IMR-90 (cell line): ENCODE measurements at regions not wholly inside any gene's neighbourhood (a gene's known extent, or its start where the extent isn't known, plus 50 kb on each side); places are given as distances from the start of the nearest gene placed in this dataset.

ENCODE experiments used
- ATAC-seq: fragments of 200-7000 bp; cut with Tn5 transposase; 2 replicates; pipeline ENCODE4 v1.9.1; 2020; ENCODE audit warnings: low read depth, mild to moderate bottlenecking, moderate library complexity
- BruUV-seq: library from RNA; stranded (reverse); fragments of 400-500 nt; replicated peaks from 2 replicates; lab custom pipeline; 2021; lab: Mats Ljungman, UMichigan
- CTCF ChIA-PET: fragments of 300-600 bp; formaldehyde crosslinking; extraction: SDS; loops from one replicate; lab custom pipeline; 2021; ENCODE audit warnings: antibody characterized with exemption; lab: Yijun Ruan, JAX
- POLR2A ChIA-PET: fragments of 300-600 bp; sonication (Branson Sonifier 250); formaldehyde crosslinking; loops from one replicate; lab custom pipeline; 2022; ENCODE audit warnings: antibody characterized with exemption; ENCODE audit not compliant: unreplicated experiment; lab: Charles Lee
- DNase-seq: peaks from one replicate; pipeline ENCODE4 v3.0.0; 2013
- H2AFZ ChIP-seq: replicated peaks from 2 replicates; pipeline ENCODE3; 2013; ENCODE audit warnings: low read length, mild to moderate bottlenecking; ENCODE audit not compliant: poor library complexity
- H2AK5ac ChIP-seq: 2 replicates; pipeline ENCODE4 v1.6.1; 2013; ENCODE audit warnings: low read depth, low read length, inconsistent platforms
- H2AK9ac ChIP-seq: replicated peaks from 2 replicates; pipeline ENCODE3; 2013; ENCODE audit warnings: mild to moderate bottlenecking, low read depth, low read length, moderate library complexity; ENCODE audit not compliant: poor library complexity
- H2BK120ac ChIP-seq: 2 replicates; pipeline ENCODE4 v1.6.1; 2013; ENCODE audit warnings: low read depth, low read length, inconsistent platforms
- H2BK15ac ChIP-seq: 3 replicates; pipeline ENCODE4 v1.6.1; 2013; ENCODE audit warnings: low read depth, low read length, inconsistent platforms
- H2BK20ac ChIP-seq: 2 replicates; pipeline ENCODE4 v1.6.1; 2013; ENCODE audit warnings: low read depth, mild to moderate bottlenecking, inconsistent platforms, low read length, moderate library complexity
- H2BK5ac ChIP-seq: 2 replicates; pipeline ENCODE4 v1.6.1; 2013; ENCODE audit warnings: mild to moderate bottlenecking, low read depth, low read length, inconsistent platforms; ENCODE audit not compliant: poor library complexity, severe bottlenecking
- H3K14ac ChIP-seq: replicated peaks from 2 replicates; pipeline ENCODE4 v1.6.1; 2013; ENCODE audit warnings: low read depth, low read length, inconsistent platforms
- H3K18ac ChIP-seq: 2 replicates; pipeline ENCODE4 v1.6.1; 2013; ENCODE audit warnings: low read depth, low read length, control low read depth
- H3K23ac ChIP-seq: 2 replicates; pipeline ENCODE4 v1.6.1; 2013; ENCODE audit warnings: low read depth, low read length, inconsistent platforms
- H3K27ac ChIP-seq: 2 replicates; pipeline ENCODE4 v1.5.1; 2013; ENCODE audit warnings: mild to moderate bottlenecking, control low read depth, low read length; ENCODE audit not compliant: insufficient read depth
- H3K27me3 ChIP-seq: 2 replicates; pipeline ENCODE4 v1.6.1; 2013; ENCODE audit warnings: low read length; ENCODE audit not compliant: control insufficient read depth, insufficient read depth
- H3K36me3 ChIP-seq: 2 replicates; pipeline ENCODE4 v1.6.1; 2013; ENCODE audit warnings: low read length, mixed read lengths; ENCODE audit not compliant: control insufficient read depth, insufficient read depth
- H3K4ac ChIP-seq: 2 replicates; pipeline ENCODE4 v1.6.1; 2013; ENCODE audit warnings: low read depth, low read length, inconsistent platforms
- H3K4me1 ChIP-seq: 2 replicates; pipeline ENCODE4 v1.6.1; 2013; ENCODE audit warnings: low read length, mixed read lengths; ENCODE audit not compliant: control insufficient read depth, insufficient read depth
- H3K4me2 ChIP-seq: 2 replicates; pipeline ENCODE4 v1.6.1; 2013; ENCODE audit warnings: low read depth, mild to moderate bottlenecking, control low read depth, low read length, moderate library complexity
- H3K4me3 ChIP-seq: 2 replicates; pipeline ENCODE4 v1.5.1; 2013; ENCODE audit warnings: low read depth, mild to moderate bottlenecking, control low read depth, low read length, moderate library complexity; ENCODE audit not compliant: insufficient read depth
- H3K56ac ChIP-seq: 2 replicates; pipeline ENCODE4 v1.6.1; 2013; ENCODE audit warnings: low read length, inconsistent platforms; ENCODE audit not compliant: insufficient read depth; ENCODE audit errors: extremely low read depth
- H3K79me1 ChIP-seq, 2 experiments: 2 replicates each; pipeline ENCODE4 v1.6.1; 2013; ENCODE audit warnings: low read length in 2 of 2, inconsistent platforms in 1 of 2, low read depth in 1 of 2
- H3K9ac ChIP-seq: 2 replicates; pipeline ENCODE4 v1.6.1; 2013; ENCODE audit warnings: low read depth, low read length, control low read depth
- H3K9me1 ChIP-seq: 2 replicates; pipeline ENCODE4 v1.6.1; 2013; ENCODE audit warnings: low read length, inconsistent platforms; ENCODE audit not compliant: insufficient read depth
- H3K9me3 ChIP-seq: 2 replicates; pipeline ENCODE4 v1.6.1; 2013; ENCODE audit warnings: low read length; ENCODE audit not compliant: control insufficient read depth, insufficient read depth
- H4K20me1 ChIP-seq: 2 replicates; pipeline ENCODE4 v1.6.1; 2013; ENCODE audit warnings: low read length, inconsistent platforms; ENCODE audit not compliant: insufficient read depth
- H4K5ac ChIP-seq: 2 replicates; pipeline ENCODE4 v1.6.1; 2013; ENCODE audit warnings: mild to moderate bottlenecking, low read depth, low read length, control low read depth
- H4K8ac ChIP-seq, 2 experiments: 2 replicates each; pipeline ENCODE4 v1.6.1; 2013; ENCODE audit warnings: low read depth in 2 of 2, low read length in 2 of 2, control low read depth in 1 of 2, inconsistent platforms in 1 of 2
- H4K91ac ChIP-seq: 2 replicates; pipeline ENCODE4 v1.6.1; 2013; ENCODE audit warnings: low read depth, low read length, inconsistent platforms; ENCODE audit not compliant: insufficient read depth
- BHLHE40 ChIP-seq: fragments of 150-350 bp; IDR thresholded peaks from 2 replicates; pipeline ENCODE4 v1.6.1; 2016; ENCODE audit warnings: mild to moderate bottlenecking, low read depth, low read length
- CEBPB ChIP-seq: IDR thresholded peaks from 2 replicates; pipeline ENCODE4 v1.6.1; 2012; ENCODE audit warnings: low read depth, low read length, improper control_type of control experiment
- CHD1 ChIP-seq: IDR thresholded peaks from 2 replicates; pipeline ENCODE4 v1.6.1; 2012; ENCODE audit warnings: low read depth, low read length, improper control_type of control experiment
- CTCF ChIP-seq: conservative IDR thresholded peaks from 2 replicates; pipeline ENCODE4 v1.5.1; 2012; ENCODE audit warnings: mild to moderate bottlenecking, low read depth, low read length, improper control_type of control experiment
- FOS ChIP-seq: fragments of 150-350 bp; IDR thresholded peaks from 2 replicates; pipeline ENCODE4 v1.6.1; 2016; ENCODE audit warnings: low read depth, low read length
- MAZ ChIP-seq: IDR thresholded peaks from 2 replicates; pipeline ENCODE4 v1.6.1; 2012; ENCODE audit warnings: low read depth, mild to moderate bottlenecking, low read length, improper control_type of control experiment, moderate library complexity, borderline replicate concordance
- MXI1 ChIP-seq: IDR thresholded peaks from 2 replicates; pipeline ENCODE4 v1.6.1; 2012; ENCODE audit warnings: low read depth, mild to moderate bottlenecking, low read length, moderate library complexity, borderline replicate concordance
- NFE2L2 ChIP-seq: fragments of 150-350 bp; IDR thresholded peaks from 2 replicates; pipeline ENCODE4 v1.6.1; 2016; ENCODE audit warnings: low read depth, mild to moderate bottlenecking, low read length
- POLR2A ChIP-seq: IDR thresholded peaks from 2 replicates; pipeline ENCODE4 v1.6.1; 2012; ENCODE audit warnings: mild to moderate bottlenecking, low read depth, low read length
- RAD21 ChIP-seq: IDR thresholded peaks from 2 replicates; pipeline ENCODE4 v1.6.1; 2012; ENCODE audit warnings: low read length, improper control_type of control experiment
- RCOR1 ChIP-seq: IDR thresholded peaks from 2 replicates; pipeline ENCODE4 v1.6.1; 2012; ENCODE audit warnings: mild to moderate bottlenecking, low read length, improper control_type of control experiment; ENCODE audit not compliant: insufficient replicate concordance
- RFX5 ChIP-seq: IDR thresholded peaks from 2 replicates; pipeline ENCODE4 v1.8.0; 2012; ENCODE audit warnings: low read depth, mild to moderate bottlenecking, low read length, moderate library complexity
- SMC3 ChIP-seq: fragments of 150-350 bp; IDR thresholded peaks from 2 replicates; pipeline ENCODE4 v1.6.1; 2016; ENCODE audit warnings: low read depth, mild to moderate bottlenecking, antibody characterized with exemption, low read length, moderate library complexity
- WGBS, 2 experiments: methylation state at CpG; one replicate each; pipeline versions ENCODE4 v1.1.5 to v1.1.7; 2013; ENCODE audit warnings: missing lambda C conversion rate in 2 of 2; ENCODE audit not compliant: insufficient read length in 1 of 2; ENCODE audit errors: extremely low coverage in 2 of 2; 5-methylcytosine and 5-hydroxymethylcytosine counted together
- dilution Hi-C: fragments of 300-500 bp; cut with HindIII; formaldehyde crosslinking; loops from one replicate; pipeline ENCODE4 v1.14.3; 2018; ENCODE audit warnings: low sequenced_read_pairs; ENCODE audit not compliant: unreplicated experiment
- in situ Hi-C: fragments of 300-500 bp; cut with MboI; formaldehyde crosslinking; loops from 3 replicates; pipeline ENCODE4 v1.14.3; 2019; ENCODE audit warnings: low sequenced_read_pairs, inconsistent platforms, mixed read lengths
- intact Hi-C: fragments of 100-400 bp; cut with micrococcal nuclease; formaldehyde crosslinking; loops from 2 replicates; pipeline ENCODE4 v1.10.0; 2022
- TF ChIP-seq, protein P1 (sequence below): fragments of 150-350 bp; IDR thresholded peaks from 2 replicates; pipeline ENCODE4 v1.6.1; 2016; ENCODE audit warnings: low read depth, mild to moderate bottlenecking, low read length, moderate library complexity, borderline replicate concordance
- TF ChIP-seq, protein P2 (sequence below): fragments of 150-350 bp; IDR thresholded peaks from 2 replicates; pipeline ENCODE4 v1.6.1; 2017; ENCODE audit warnings: mild to moderate bottlenecking, antibody characterized with exemption, low read length, low read depth

GRCh38 chr12:98174428-98174809 lies 341.0 kb upstream of the TMPO start:
- H3K9me3 ChIP-seq: no peaks in the 10 kb centered on the region
- no peak overlapping the region for H3K4me3 ChIP-seq
- no peak overlapping the region for H3K18ac ChIP-seq
- DNase-seq (no peak), ATAC-seq (no peak)
- no peak overlapping the region for H2BK120ac ChIP-seq
- H3K56ac ChIP-seq: no peak overlapping the region
- POLR2A ChIA-PET: no interaction called here
- in situ Hi-C loops: no loop called here
- WGBS, 2 experiments: 20% methylated on average over 1 of the region's 5 CpGs; no CpG with 5 or more reads in 1 of the 2 experiments
- H2AK9ac ChIP-seq: no peak overlapping the region
- H3K23ac ChIP-seq: no peak overlapping the region
- H2BK5ac ChIP-seq: no peak overlapping the region
- BruUV-seq: no TSS peak
- no peak overlapping the region for H2AFZ ChIP-seq
- H2BK20ac ChIP-seq: no peak overlapping the region
- H3K4me2 ChIP-seq: no peak overlapping the region
- no peaks in the 10 kb centered on the region for H3K79me1 ChIP-seq
- H4K20me1 ChIP-seq: no peaks in the 10 kb centered on the region
- H3K27ac ChIP-seq: no peak overlapping the region
- H3K9ac ChIP-seq: no peak overlapping the region
- H4K5ac ChIP-seq: no peak overlapping the region
- dilution Hi-C loops: no loop called here
- TF ChIP-seq MAZ (no peak), CEBPB (no peak), POLR2A (no peak), BHLHE40 (no peak), CTCF (no peak), RAD21 (no peak), RCOR1 (no peak), MXI1 (no peak), NFE2L2 (no peak), RFX5 (no peak), FOS (no peak), SMC3 (no peak), CHD1 (no peak)
- TF ChIP-seq, protein P1, sequence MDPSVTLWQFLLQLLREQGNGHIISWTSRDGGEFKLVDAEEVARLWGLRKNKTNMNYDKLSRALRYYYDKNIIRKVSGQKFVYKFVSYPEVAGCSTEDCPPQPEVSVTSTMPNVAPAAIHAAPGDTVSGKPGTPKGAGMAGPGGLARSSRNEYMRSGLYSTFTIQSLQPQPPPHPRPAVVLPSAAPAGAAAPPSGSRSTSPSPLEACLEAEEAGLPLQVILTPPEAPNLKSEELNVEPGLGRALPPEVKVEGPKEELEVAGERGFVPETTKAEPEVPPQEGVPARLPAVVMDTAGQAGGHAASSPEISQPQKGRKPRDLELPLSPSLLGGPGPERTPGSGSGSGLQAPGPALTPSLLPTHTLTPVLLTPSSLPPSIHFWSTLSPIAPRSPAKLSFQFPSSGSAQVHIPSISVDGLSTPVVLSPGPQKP: no peak
- TF ChIP-seq, protein P2, sequence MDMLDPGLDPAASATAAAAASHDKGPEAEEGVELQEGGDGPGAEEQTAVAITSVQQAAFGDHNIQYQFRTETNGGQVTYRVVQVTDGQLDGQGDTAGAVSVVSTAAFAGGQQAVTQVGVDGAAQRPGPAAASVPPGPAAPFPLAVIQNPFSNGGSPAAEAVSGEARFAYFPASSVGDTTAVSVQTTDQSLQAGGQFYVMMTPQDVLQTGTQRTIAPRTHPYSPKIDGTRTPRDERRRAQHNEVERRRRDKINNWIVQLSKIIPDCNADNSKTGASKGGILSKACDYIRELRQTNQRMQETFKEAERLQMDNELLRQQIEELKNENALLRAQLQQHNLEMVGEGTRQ: no peak
- H4K8ac ChIP-seq: no peak overlapping the region
- CTCF ChIA-PET: no interaction called here
- H3K14ac ChIP-seq: no peak overlapping the region
- H3K9me1 ChIP-seq: no peaks in the 10 kb centered on the region
- no peak overlapping the region for H4K91ac ChIP-seq
- no peaks in the 10 kb centered on the region for H3K36me3 ChIP-seq
- no peak overlapping the region for H2AK5ac ChIP-seq
- no peak overlapping the region for H2BK15ac ChIP-seq
- H3K27me3 ChIP-seq: no peaks in the 10 kb centered on the region
- intact Hi-C loops: no loop called here
- H3K4me1 ChIP-seq: no peaks in the 10 kb centered on the region
- H3K4ac ChIP-seq: no peak overlapping the region
